ENCODE measurements at regions not wholly inside any gene's neighbourhood (a gene's known extent, or its start where the extent isn't known, plus 50 kb on each side); places are given as distances from the start of the nearest gene placed in this dataset.

DNA sequence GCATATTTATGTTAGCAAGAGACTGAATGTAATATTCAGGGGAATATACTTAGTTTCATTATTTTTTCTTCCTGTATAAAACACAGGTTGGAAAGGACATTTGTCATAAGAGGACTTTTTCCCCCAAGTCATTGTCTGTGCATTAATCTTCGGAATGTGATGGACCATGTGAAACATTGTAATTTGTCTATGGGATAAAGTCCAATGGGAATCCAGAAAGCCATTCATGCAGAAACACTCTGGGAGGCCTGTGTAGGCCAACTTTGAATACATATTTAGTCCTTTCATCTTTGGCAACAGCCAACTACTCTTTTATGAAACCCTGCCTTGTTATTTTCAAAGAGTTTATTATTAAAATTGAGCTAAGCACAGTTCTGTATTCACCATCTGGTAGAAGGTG lies 386.4 kb downstream of the PIK3C3 start:
- dilution Hi-C loops (cut with MboI; ENCODE audit: extremely low pct_ligation_motif_present, low sequenced_read_pairs): no loop called here
- no peak for TF ChIP-seq CTCF (optimal IDR thresholded peaks at IDR 0.05 in 1 of 3, IDR thresholded peaks at IDR 0.05 in 1 of 3, conservative IDR thresholded peaks at IDR 0.05 in 1 of 3; ENCODE audit: extremely low read depth in 1 of 3, insufficient read depth in 2 of 3, low read length in 3 of 3)
- TF ChIP-seq EZH2 (IDR thresholded peaks at IDR 0.05; ENCODE audit: low read length): no peak
- FAIRE-seq: no peak

GRCh38 chr18:42348722-42349121 lies 393.7 kb downstream of the PIK3C3 start:
- Histone ChIP-seq H3K36me3 (ENCODE audit: control insufficient read depth in 2 of 2, extremely low read depth in 1 of 2, insufficient read depth in 2 of 2, low read length in 2 of 2) (no peaks in the 10 kb centered on the region), H3K9ac (ENCODE audit: control insufficient read depth, extremely low read depth, insufficient read depth, low read length) (no peak overlapping the region), H4K20me1 (ENCODE audit: control insufficient read depth, extremely low read depth, insufficient read depth, low read length) (no peaks in the 10 kb centered on the region), H3K27ac (ENCODE audit: control insufficient read depth, insufficient read depth, low read length) (no peak overlapping the region), H3K9me1 (ENCODE audit: control insufficient read depth, extremely low read depth, insufficient read depth, low read length) (no peaks in the 10 kb centered on the region), H3K4me3 (ENCODE audit: control insufficient read depth in 2 of 3, extremely low read depth in 1 of 3, insufficient read depth in 2 of 3, low read depth in 1 of 3, low read length in 3 of 3) (no peak overlapping the region), H3K4me1 (ENCODE audit: control insufficient read depth, extremely low read depth, insufficient read depth, low read length) (no peaks in the 10 kb centered on the region), H3K9me3 (ENCODE audit: control insufficient read depth, low read depth, low read length) (no peaks in the 10 kb centered on the region), H3K4me2 (ENCODE audit: control insufficient read depth, extremely low read depth, insufficient read depth, low read depth, low read length) (no peak overlapping the region), H3K27me3 (ENCODE audit: control insufficient read depth, extremely low read depth, insufficient read depth, low read length) (no peaks in the 10 kb centered on the region), H3K79me2 (ENCODE audit: control insufficient read depth, insufficient read depth, low read length) (no peaks in the 10 kb centered on the region), H2AFZ (ENCODE audit: control insufficient read depth, low read length) (no peak overlapping the region)
- no peak for TF ChIP-seq EZH2 (IDR thresholded peaks at IDR 0.05; ENCODE audit: low read length)
- no peak for TF ChIP-seq CTCF (optimal IDR thresholded peaks at IDR 0.05 in 1 of 3, IDR thresholded peaks at IDR 0.05 in 1 of 3, conservative IDR thresholded peaks at IDR 0.05 in 1 of 3; ENCODE audit: extremely low read depth in 1 of 3, insufficient read depth in 2 of 3, low read length in 3 of 3)
- dilution Hi-C loops (cut with MboI; ENCODE audit: extremely low pct_ligation_motif_present, low sequenced_read_pairs): no loop called here
- FAIRE-seq (no peak), DNase-seq (ENCODE audit: low read depth, low spot score) (no peak)

More for the DNA sequence above, 386.4 kb downstream of the PIK3C3 start:
- Histone ChIP-seq H3K4me2 (ENCODE audit: control insufficient read depth, extremely low read depth, insufficient read depth, low read depth, low read length) (no peak overlapping the region), H3K9ac (ENCODE audit: control insufficient read depth, extremely low read depth, insufficient read depth, low read length) (no peak overlapping the region), H3K36me3 (ENCODE audit: control insufficient read depth in 2 of 2, extremely low read depth in 1 of 2, insufficient read depth in 2 of 2, low read length in 2 of 2) (no peaks in the 10 kb centered on the region), H4K20me1 (ENCODE audit: control insufficient read depth, extremely low read depth, insufficient read depth, low read length) (no peaks in the 10 kb centered on the region), H2AFZ (ENCODE audit: control insufficient read depth, low read length) (no peak overlapping the region), H3K27me3 (ENCODE audit: control insufficient read depth, extremely low read depth, insufficient read depth, low read length) (no peaks in the 10 kb centered on the region), H3K9me1 (ENCODE audit: control insufficient read depth, extremely low read depth, insufficient read depth, low read length) (no peaks in the 10 kb centered on the region), H3K4me1 (ENCODE audit: control insufficient read depth, extremely low read depth, insufficient read depth, low read length) (no peaks in the 10 kb centered on the region), H3K4me3 (ENCODE audit: control insufficient read depth in 2 of 3, extremely low read depth in 1 of 3, insufficient read depth in 2 of 3, low read depth in 1 of 3, low read length in 3 of 3) (no peak overlapping the region), H3K79me2 (ENCODE audit: control insufficient read depth, insufficient read depth, low read length) (no peaks in the 10 kb centered on the region), H3K9me3 (ENCODE audit: control insufficient read depth, low read depth, low read length) (no peaks in the 10 kb centered on the region), H3K27ac (ENCODE audit: control insufficient read depth, insufficient read depth, low read length) (no peak overlapping the region)
- DNase-seq (ENCODE audit: low read depth, low spot score): no peak
